ENCODE measurements at regions not wholly inside any gene's neighbourhood (a gene's known extent, or its start where the extent isn't known, plus 50 kb on each side); places are given as distances from the start of the nearest gene placed in this dataset.

DNA sequence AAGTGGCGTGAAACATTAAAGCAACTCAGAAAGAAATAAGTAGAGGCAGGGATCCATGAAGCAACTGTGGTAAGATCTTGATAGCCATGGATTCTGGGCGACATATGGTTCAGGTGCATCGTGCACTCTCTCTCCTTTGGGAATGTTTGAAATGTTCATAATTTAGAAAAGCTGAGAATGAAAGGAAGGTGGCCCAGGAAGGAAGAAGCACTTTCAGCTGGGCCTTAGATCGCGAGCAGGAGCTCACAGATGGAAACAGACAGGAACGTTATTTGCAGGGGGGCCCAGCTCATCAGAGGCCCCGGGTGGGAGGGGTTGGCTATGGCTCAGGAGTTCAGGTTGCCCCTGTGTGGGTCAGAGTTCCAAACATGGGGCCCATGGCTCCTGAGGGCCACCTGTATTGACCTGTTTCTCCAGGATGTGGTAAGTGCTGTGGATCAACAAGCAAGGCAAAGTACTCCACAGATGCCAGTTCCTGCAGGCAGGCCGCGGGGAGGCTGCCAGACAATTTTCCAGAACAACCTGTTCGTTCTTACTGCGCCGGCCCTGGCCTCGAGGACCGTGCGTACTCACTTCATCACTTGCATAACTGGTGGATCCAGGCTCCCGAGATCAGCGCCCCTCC is 253.2 kb downstream of the TOMM20 start (continued):
- TF ChIP-seq, protein P1, sequence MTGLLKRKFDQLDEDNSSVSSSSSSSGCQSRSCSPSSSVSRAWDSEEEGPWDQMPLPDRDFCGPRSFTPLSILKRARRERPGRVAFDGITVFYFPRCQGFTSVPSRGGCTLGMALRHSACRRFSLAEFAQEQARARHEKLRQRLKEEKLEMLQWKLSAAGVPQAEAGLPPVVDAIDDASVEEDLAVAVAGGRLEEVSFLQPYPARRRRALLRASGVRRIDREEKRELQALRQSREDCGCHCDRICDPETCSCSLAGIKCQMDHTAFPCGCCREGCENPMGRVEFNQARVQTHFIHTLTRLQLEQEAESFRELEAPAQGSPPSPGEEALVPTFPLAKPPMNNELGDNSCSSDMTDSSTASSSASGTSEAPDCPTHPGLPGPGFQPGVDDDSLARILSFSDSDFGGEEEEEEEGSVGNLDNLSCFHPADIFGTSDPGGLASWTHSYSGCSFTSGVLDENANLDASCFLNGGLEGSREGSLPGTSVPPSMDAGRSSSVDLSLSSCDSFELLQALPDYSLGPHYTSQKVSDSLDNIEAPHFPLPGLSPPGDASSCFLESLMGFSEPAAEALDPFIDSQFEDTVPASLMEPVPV (CRISPR knock-in tag; IDR thresholded peaks at IDR 0.05), result no peak
- TF ChIP-seq MAFG (CRISPR knock-in tag; IDR thresholded peaks at IDR 0.05) (no peak), ZNF589 (CRISPR knock-in tag; conservative IDR thresholded peaks at IDR 0.05) (peak; percentile 18; the same call in 1 of the 2 replicates), ONECUT2 (CRISPR knock-in tag; IDR thresholded peaks at IDR 0.05) (peak; percentile 85), ZC3H4 (CRISPR knock-in tag; IDR thresholded peaks at IDR 0.05; ENCODE audit: borderline replicate concordance) (peak; percentile 80; the same call in 1 of the 2 replicates), SSRP1 (CRISPR knock-in tag; IDR thresholded peaks at IDR 0.05) (peak; percentile 77; the same call in 1 of the 2 replicates), HOXA5 (CRISPR knock-in tag; IDR thresholded peaks at IDR 0.05) (0 out of 2 replicates have a peak, but pooled peaks have one; percentile 7), ZNF891 (CRISPR knock-in tag; IDR thresholded peaks at IDR 0.05) (peak; percentile 70; the same call in 1 of the 2 replicates), MXI1 (IDR thresholded peaks at IDR 0.05; ENCODE audit: borderline replicate concordance, low read depth, low read length) (peak; percentile 32; the same call in 1 of the 3 replicates), ZNF230 (CRISPR knock-in tag; IDR thresholded peaks at IDR 0.05) (peak; percentile 54; the same call in 1 of the 2 replicates), NAIF1 (CRISPR knock-in tag; IDR thresholded peaks at IDR 0.05; ENCODE audit: borderline replicate concordance) (no peak), NKX3-1 (CRISPR knock-in tag; IDR thresholded peaks at IDR 0.05) (no peak; the same call in 1 of the 2 replicates), PHF21A (CRISPR knock-in tag; IDR thresholded peaks at IDR 0.05) (peak; percentile 80; the same call in 1 of the 2 replicates)
- TF ChIP-seq, protein P2, sequence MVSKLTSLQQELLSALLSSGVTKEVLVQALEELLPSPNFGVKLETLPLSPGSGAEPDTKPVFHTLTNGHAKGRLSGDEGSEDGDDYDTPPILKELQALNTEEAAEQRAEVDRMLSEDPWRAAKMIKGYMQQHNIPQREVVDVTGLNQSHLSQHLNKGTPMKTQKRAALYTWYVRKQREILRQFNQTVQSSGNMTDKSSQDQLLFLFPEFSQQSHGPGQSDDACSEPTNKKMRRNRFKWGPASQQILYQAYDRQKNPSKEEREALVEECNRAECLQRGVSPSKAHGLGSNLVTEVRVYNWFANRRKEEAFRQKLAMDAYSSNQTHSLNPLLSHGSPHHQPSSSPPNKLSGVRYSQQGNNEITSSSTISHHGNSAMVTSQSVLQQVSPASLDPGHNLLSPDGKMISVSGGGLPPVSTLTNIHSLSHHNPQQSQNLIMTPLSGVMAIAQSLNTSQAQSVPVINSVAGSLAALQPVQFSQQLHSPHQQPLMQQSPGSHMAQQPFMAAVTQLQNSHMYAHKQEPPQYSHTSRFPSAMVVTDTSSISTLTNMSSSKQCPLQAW (CRISPR knock-in tag; IDR thresholded peaks at IDR 0.05), result peak; percentile 53; the same call in 1 of the 2 replicates
- TF ChIP-seq, protein P3, sequence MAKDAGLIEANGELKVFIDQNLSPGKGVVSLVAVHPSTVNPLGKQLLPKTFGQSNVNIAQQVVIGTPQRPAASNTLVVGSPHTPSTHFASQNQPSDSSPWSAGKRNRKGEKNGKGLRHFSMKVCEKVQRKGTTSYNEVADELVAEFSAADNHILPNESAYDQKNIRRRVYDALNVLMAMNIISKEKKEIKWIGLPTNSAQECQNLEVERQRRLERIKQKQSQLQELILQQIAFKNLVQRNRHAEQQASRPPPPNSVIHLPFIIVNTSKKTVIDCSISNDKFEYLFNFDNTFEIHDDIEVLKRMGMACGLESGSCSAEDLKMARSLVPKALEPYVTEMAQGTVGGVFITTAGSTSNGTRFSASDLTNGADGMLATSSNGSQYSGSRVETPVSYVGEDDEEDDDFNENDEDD (CRISPR knock-in tag; IDR thresholded peaks at IDR 0.05; ENCODE audit: borderline replicate concordance), result peak; percentile 64; the same call in 1 of the 2 replicates
- TF ChIP-seq, protein P4, sequence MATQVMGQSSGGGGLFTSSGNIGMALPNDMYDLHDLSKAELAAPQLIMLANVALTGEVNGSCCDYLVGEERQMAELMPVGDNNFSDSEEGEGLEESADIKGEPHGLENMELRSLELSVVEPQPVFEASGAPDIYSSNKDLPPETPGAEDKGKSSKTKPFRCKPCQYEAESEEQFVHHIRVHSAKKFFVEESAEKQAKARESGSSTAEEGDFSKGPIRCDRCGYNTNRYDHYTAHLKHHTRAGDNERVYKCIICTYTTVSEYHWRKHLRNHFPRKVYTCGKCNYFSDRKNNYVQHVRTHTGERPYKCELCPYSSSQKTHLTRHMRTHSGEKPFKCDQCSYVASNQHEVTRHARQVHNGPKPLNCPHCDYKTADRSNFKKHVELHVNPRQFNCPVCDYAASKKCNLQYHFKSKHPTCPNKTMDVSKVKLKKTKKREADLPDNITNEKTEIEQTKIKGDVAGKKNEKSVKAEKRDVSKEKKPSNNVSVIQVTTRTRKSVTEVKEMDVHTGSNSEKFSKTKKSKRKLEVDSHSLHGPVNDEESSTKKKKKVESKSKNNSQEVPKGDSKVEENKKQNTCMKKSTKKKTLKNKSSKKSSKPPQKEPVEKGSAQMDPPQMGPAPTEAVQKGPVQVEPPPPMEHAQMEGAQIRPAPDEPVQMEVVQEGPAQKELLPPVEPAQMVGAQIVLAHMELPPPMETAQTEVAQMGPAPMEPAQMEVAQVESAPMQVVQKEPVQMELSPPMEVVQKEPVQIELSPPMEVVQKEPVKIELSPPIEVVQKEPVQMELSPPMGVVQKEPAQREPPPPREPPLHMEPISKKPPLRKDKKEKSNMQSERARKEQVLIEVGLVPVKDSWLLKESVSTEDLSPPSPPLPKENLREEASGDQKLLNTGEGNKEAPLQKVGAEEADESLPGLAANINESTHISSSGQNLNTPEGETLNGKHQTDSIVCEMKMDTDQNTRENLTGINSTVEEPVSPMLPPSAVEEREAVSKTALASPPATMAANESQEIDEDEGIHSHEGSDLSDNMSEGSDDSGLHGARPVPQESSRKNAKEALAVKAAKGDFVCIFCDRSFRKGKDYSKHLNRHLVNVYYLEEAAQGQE (IDR thresholded peaks at IDR 0.05; ENCODE audit: borderline replicate concordance in 1 of 2, low read depth in 1 of 2, low read length in 2 of 2), result peak in 1 of 2 experiments; percentile 52; a peak in 2 of 4 replicates
- TF ChIP-seq, protein P5, sequence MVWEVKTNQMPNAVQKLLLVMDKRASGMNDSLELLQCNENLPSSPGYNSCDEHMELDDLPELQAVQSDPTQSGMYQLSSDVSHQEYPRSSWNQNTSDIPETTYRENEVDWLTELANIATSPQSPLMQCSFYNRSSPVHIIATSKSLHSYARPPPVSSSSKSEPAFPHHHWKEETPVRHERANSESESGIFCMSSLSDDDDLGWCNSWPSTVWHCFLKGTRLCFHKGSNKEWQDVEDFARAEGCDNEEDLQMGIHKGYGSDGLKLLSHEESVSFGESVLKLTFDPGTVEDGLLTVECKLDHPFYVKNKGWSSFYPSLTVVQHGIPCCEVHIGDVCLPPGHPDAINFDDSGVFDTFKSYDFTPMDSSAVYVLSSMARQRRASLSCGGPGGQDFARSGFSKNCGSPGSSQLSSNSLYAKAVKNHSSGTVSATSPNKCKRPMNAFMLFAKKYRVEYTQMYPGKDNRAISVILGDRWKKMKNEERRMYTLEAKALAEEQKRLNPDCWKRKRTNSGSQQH (CRISPR knock-in tag; IDR thresholded peaks at IDR 0.05; ENCODE audit: low read depth), result 0 out of 2 replicates have a peak, but pooled peaks have one; percentile 25
- TF ChIP-seq, protein P6, sequence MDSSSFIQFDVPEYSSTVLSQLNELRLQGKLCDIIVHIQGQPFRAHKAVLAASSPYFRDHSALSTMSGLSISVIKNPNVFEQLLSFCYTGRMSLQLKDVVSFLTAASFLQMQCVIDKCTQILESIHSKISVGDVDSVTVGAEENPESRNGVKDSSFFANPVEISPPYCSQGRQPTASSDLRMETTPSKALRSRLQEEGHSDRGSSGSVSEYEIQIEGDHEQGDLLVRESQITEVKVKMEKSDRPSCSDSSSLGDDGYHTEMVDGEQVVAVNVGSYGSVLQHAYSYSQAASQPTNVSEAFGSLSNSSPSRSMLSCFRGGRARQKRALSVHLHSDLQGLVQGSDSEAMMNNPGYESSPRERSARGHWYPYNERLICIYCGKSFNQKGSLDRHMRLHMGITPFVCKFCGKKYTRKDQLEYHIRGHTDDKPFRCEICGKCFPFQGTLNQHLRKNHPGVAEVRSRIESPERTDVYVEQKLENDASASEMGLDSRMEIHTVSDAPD (CRISPR knock-in tag; IDR thresholded peaks at IDR 0.05), result peak; percentile 68
